ENCODE measurements at regions not wholly inside any gene's neighbourhood (a gene's known extent, or its start where the extent isn't known, plus 50 kb on each side); places are given as distances from the start of the nearest gene placed in this dataset.

DNA sequence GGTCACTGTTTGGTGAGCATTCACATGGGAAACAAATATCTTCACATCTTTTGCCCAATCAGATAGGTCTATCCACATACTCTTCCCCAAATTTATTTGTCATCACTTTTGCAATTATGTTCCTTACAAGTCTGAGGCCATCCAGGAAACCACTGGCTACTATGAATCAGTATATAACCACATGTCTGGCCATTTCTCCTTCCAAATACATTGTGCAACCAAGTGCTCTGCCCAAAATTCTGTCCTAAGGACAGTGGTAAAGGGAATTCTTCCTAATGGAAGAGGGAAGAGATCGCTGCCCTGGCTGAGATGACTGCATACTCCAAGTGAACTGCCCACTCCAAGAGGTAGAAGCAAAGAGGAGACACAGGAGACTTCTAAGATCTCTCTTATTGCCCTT, 148.9 kb upstream of the MAX start:
- Histone ChIP-seq H3K27me3 (ENCODE audit: control insufficient read depth, insufficient read depth, low read length) (no peaks in the 10 kb centered on the region), H3K9ac (ENCODE audit: low read depth, low read length) (no peak overlapping the region), H3K27ac (ENCODE audit: low read depth, low read length) (no peak overlapping the region), H3K4me1 (ENCODE audit: control insufficient read depth, insufficient read depth, low read length) (peaks cover 13% of the 10 kb centered on the region), H3K9me3 (ENCODE audit: control insufficient read depth, insufficient read depth, low read length) (peaks cover 2% of the 10 kb centered on the region; the same call in 1 of the 2 replicates), H3K4me3 (ENCODE audit: low read depth, low read length) (no peak overlapping the region), H3K36me3 (ENCODE audit: control insufficient read depth, insufficient read depth, low read length) (no peaks in the 10 kb centered on the region)

- H3K27ac ChIP-seq (ENCODE audit: low read depth, low read length), result no peak overlapping the region
- H3K36me3 ChIP-seq (ENCODE audit: control insufficient read depth, insufficient read depth, low read length), result no peaks in the 10 kb centered on the region
- H3K4me1 ChIP-seq (ENCODE audit: control insufficient read depth, insufficient read depth, low read length), result peaks cover 14% of the 10 kb centered on the region
- H3K9me3 ChIP-seq (ENCODE audit: control insufficient read depth, insufficient read depth, low read length), result peaks cover 2% of the 10 kb centered on the region; the same call in 1 of the 2 replicates
- no peak overlapping the region for H3K4me3 ChIP-seq (ENCODE audit: low read depth, low read length)
- H3K27me3 ChIP-seq (ENCODE audit: control insufficient read depth, insufficient read depth, low read length), result no peaks in the 10 kb centered on the region
- no peak overlapping the region for H3K9ac ChIP-seq (ENCODE audit: low read depth, low read length)
Observed at GRCh38 chr14:65252482-65253255, 150.4 kb upstream of the MAX start.

DNA sequence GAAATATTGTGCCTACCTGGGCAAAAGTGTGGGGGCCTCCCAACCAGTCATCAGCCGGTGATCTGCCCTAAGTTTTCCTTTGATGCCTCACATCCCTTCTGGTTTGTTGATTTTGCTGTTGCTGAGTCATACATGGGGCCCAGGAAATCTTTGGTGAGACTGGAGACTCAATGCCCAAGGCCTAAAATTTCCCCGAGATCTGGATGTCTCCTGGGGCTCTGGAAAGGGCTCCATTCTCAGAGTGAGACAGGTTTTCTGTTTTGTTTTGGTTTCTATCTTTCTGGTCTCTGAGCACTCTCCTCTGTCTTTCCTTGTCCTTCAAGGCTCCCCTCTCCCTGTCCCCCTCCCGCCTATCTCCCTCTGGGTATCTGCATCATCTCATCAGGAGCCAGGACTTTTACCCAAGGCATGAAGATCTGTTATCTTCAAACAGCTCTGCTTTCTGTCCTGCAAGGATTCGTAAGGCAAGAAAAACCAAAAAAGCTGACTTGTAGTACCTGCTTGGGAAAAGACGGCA, 152.8 kb upstream of the MAX start:
- Histone ChIP-seq H3K27ac (ENCODE audit: low read depth, low read length) (peak overlapping the region; percentile 66), H3K27me3 (ENCODE audit: control insufficient read depth, insufficient read depth, low read length) (no peaks in the 10 kb centered on the region), H3K9me3 (ENCODE audit: control insufficient read depth, insufficient read depth, low read length) (peaks cover 2% of the 10 kb centered on the region; the same call in 1 of the 2 replicates), H3K4me3 (ENCODE audit: low read depth, low read length) (0 out of 2 replicates have a peak overlapping the region, but pooled peaks have one; percentile 9), H3K36me3 (ENCODE audit: control insufficient read depth, insufficient read depth, low read length) (no peaks in the 10 kb centered on the region), H3K4me1 (ENCODE audit: control insufficient read depth, insufficient read depth, low read length) (peaks cover 14% of the 10 kb centered on the region), H3K9ac (ENCODE audit: low read depth, low read length) (no peak overlapping the region)

GRCh38 chr14:65255583-65256461, 153.5 kb upstream of the MAX start:
- Histone ChIP-seq H3K27ac (ENCODE audit: low read depth, low read length) (peak overlapping the region; percentile 61), H3K27me3 (ENCODE audit: control insufficient read depth, insufficient read depth, low read length) (no peaks in the 10 kb centered on the region), H3K4me1 (ENCODE audit: control insufficient read depth, insufficient read depth, low read length) (peaks cover 14% of the 10 kb centered on the region), H3K36me3 (ENCODE audit: control insufficient read depth, insufficient read depth, low read length) (no peaks in the 10 kb centered on the region), H3K9ac (ENCODE audit: low read depth, low read length) (no peak overlapping the region), H3K4me3 (ENCODE audit: low read depth, low read length) (0 out of 2 replicates have a peak overlapping the region, but pooled peaks have one; percentile 9), H3K9me3 (ENCODE audit: control insufficient read depth, insufficient read depth, low read length) (peaks cover 2% of the 10 kb centered on the region; the same call in 1 of the 2 replicates)

DNA sequence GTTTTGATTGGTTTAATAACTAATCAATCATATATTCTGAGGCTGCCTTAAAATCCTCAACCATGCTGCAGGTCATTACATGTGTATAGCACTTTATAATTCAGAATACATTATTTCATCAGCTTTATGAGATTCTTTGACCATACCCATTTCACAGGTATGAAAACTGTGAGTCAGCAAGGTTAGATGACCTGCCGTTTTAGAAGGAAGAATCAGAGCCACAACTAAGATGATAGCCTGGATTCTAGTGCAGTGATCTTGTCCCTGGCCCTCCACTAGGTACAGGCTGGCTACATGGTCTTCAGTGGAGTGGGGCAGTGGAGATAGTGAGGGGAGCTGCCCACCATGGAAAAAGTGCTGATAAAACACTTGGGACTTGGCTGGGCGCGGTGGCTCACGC, 154.4 kb upstream of the MAX start:
- peaks cover 2% of the 10 kb centered on the region; the same call in 1 of the 2 replicates for H3K9me3 ChIP-seq (ENCODE audit: control insufficient read depth, insufficient read depth, low read length)
- no peaks in the 10 kb centered on the region for H3K27me3 ChIP-seq (ENCODE audit: control insufficient read depth, insufficient read depth, low read length)
- no peaks in the 10 kb centered on the region for H3K36me3 ChIP-seq (ENCODE audit: control insufficient read depth, insufficient read depth, low read length)
- H3K4me3 ChIP-seq (ENCODE audit: low read depth, low read length), result no peak overlapping the region
- no peak overlapping the region for H3K9ac ChIP-seq (ENCODE audit: low read depth, low read length)
- peaks cover 14% of the 10 kb centered on the region for H3K4me1 ChIP-seq (ENCODE audit: control insufficient read depth, insufficient read depth, low read length)
- H3K27ac ChIP-seq (ENCODE audit: low read depth, low read length), result peak overlapping the region; percentile 61

DNA sequence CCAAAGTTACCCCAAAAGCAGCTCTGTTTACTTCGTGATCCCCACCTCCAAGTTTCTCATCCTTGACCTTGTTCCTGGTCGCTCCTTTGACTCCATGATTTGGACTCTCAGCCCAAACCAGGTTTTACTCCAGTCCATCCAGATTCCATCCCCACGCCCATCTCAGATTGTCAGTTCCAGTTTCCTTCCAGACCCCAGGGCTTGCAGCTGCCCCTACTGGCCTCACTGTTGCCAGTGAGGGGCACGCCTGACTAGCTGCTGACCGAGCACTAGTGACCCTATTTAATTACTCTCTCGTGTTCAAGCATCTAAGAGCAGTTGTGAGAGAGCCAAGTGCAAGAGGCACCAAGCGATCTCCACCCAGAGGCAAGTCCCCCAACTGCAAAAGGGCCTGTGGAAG, 155.1 kb upstream of the FUT8 start:
- no peak overlapping the region for H3K27ac ChIP-seq (ENCODE audit: low read depth, low read length)
- H3K9me3 ChIP-seq (ENCODE audit: control insufficient read depth, insufficient read depth, low read length), result no peaks in the 10 kb centered on the region
- no peak overlapping the region for H3K4me3 ChIP-seq (ENCODE audit: low read depth, low read length)
- H3K36me3 ChIP-seq (ENCODE audit: control insufficient read depth, insufficient read depth, low read length), result no peaks in the 10 kb centered on the region
- peaks cover 14% of the 10 kb centered on the region for H3K4me1 ChIP-seq (ENCODE audit: control insufficient read depth, insufficient read depth, low read length)
- H3K27me3 ChIP-seq (ENCODE audit: control insufficient read depth, insufficient read depth, low read length), result no peaks in the 10 kb centered on the region
- H3K9ac ChIP-seq (ENCODE audit: low read depth, low read length), result no peak overlapping the region

GRCh38 chr14:65258391-65258790, 154.1 kb upstream of the FUT8 start:
- Histone ChIP-seq H3K4me1 (ENCODE audit: control insufficient read depth, insufficient read depth, low read length) (peaks cover 14% of the 10 kb centered on the region), H3K9me3 (ENCODE audit: control insufficient read depth, insufficient read depth, low read length) (no peaks in the 10 kb centered on the region), H3K27me3 (ENCODE audit: control insufficient read depth, insufficient read depth, low read length) (no peaks in the 10 kb centered on the region), H3K36me3 (ENCODE audit: control insufficient read depth, insufficient read depth, low read length) (no peaks in the 10 kb centered on the region), H3K9ac (ENCODE audit: low read depth, low read length) (no peak overlapping the region), H3K4me3 (ENCODE audit: low read depth, low read length) (no peak overlapping the region), H3K27ac (ENCODE audit: low read depth, low read length) (no peak overlapping the region)

- peaks cover 14% of the 10 kb centered on the region for H3K4me1 ChIP-seq (ENCODE audit: control insufficient read depth, insufficient read depth, low read length)
- H3K36me3 ChIP-seq (ENCODE audit: control insufficient read depth, insufficient read depth, low read length), result no peaks in the 10 kb centered on the region
- H3K9me3 ChIP-seq (ENCODE audit: control insufficient read depth, insufficient read depth, low read length), result no peaks in the 10 kb centered on the region
- H3K27me3 ChIP-seq (ENCODE audit: control insufficient read depth, insufficient read depth, low read length), result no peaks in the 10 kb centered on the region
- H3K27ac ChIP-seq (ENCODE audit: low read depth, low read length), result no peak overlapping the region
- H3K9ac ChIP-seq (ENCODE audit: low read depth, low read length), result no peak overlapping the region
- H3K4me3 ChIP-seq (ENCODE audit: low read depth, low read length), result no peak overlapping the region
Observed at GRCh38 chr14:65259000-65259399, 153.5 kb upstream of the FUT8 start.

- Histone ChIP-seq H3K4me3 (ENCODE audit: low read depth, low read length) (no peak overlapping the region), H3K27me3 (ENCODE audit: control insufficient read depth, insufficient read depth, low read length) (no peaks in the 10 kb centered on the region), H3K27ac (ENCODE audit: low read depth, low read length) (no peak overlapping the region), H3K4me1 (ENCODE audit: control insufficient read depth, insufficient read depth, low read length) (peaks cover 6% of the 10 kb centered on the region), H3K9ac (ENCODE audit: low read depth, low read length) (no peak overlapping the region), H3K9me3 (ENCODE audit: control insufficient read depth, insufficient read depth, low read length) (no peaks in the 10 kb centered on the region), H3K36me3 (ENCODE audit: control insufficient read depth, insufficient read depth, low read length) (no peaks in the 10 kb centered on the region)
Observed at GRCh38 chr14:65260786-65261185, 151.7 kb upstream of the FUT8 start.

- no peaks in the 10 kb centered on the region for H3K27me3 ChIP-seq (ENCODE audit: control insufficient read depth, insufficient read depth, low read length)
- no peaks in the 10 kb centered on the region for H3K4me1 ChIP-seq (ENCODE audit: control insufficient read depth, insufficient read depth, low read length)
Observed at GRCh38 chr14:65261425-65261920, 151.1 kb upstream of the FUT8 start.

More at GRCh38 chr14:65261425-65261920, 151.1 kb upstream of the FUT8 start:
- Histone ChIP-seq H3K9ac (ENCODE audit: low read depth, low read length) (no peak overlapping the region), H3K36me3 (ENCODE audit: control insufficient read depth, insufficient read depth, low read length) (no peaks in the 10 kb centered on the region), H3K4me3 (ENCODE audit: low read depth, low read length) (no peak overlapping the region), H3K9me3 (ENCODE audit: control insufficient read depth, insufficient read depth, low read length) (no peaks in the 10 kb centered on the region), H3K27ac (ENCODE audit: low read depth, low read length) (no peak overlapping the region)

Data from HUES48 (cell line).